T-helper 1 cell treated with Interleukin-12 subunit alpha and Interleukin-12 subunit beta and Interleukin-4 antibody, amounts not matched to agents 30 μg/mL and 1 μg/mL, for 36 hours (primary cell): ENCODE measurements at regions not wholly inside any gene's neighbourhood (a gene's known extent, or its start where the extent isn't known, plus 50 kb on each side); places are given as distances from the start of the nearest gene placed in this dataset.

Source experiments
- H3K27ac Mint-ChIP-seq: one replicate; pipeline ENCODE4 v1.8.0; 2021; ENCODE audit warnings: mild to moderate bottlenecking, mixed read lengths
- H3K27me3 Mint-ChIP-seq: one replicate; pipeline ENCODE4 v1.8.0; 2021; ENCODE audit warnings: low read depth, mixed read lengths
- H3K36me3 Mint-ChIP-seq: one replicate; pipeline ENCODE4 v1.8.0; 2021; ENCODE audit warnings: low read depth, mixed read lengths
- H3K4me1 Mint-ChIP-seq: one replicate; pipeline ENCODE4 v1.8.0; 2021; ENCODE audit warnings: low read depth, mixed read lengths
- H3K4me3 Mint-ChIP-seq: one replicate; pipeline ENCODE4 v1.8.0; 2021; ENCODE audit warnings: mild to moderate bottlenecking, moderate library complexity, mixed read lengths
- H3K9me3 Mint-ChIP-seq: one replicate; pipeline ENCODE4 v1.8.0; 2021; ENCODE audit warnings: mixed read lengths

GRCh38 chr2:19426941-19427340, 68.5 kb upstream of the OSR1 start:
- no peaks in the 10 kb centered on the region for H3K9me3 Mint-ChIP-seq
- H3K4me3 Mint-ChIP-seq: no peak overlapping the region
- no peak overlapping the region for H3K27ac Mint-ChIP-seq
- peaks cover 9% of the 10 kb centered on the region for H3K27me3 Mint-ChIP-seq
- H3K36me3 Mint-ChIP-seq: no peaks in the 10 kb centered on the region
- H3K4me1 Mint-ChIP-seq: no peaks in the 10 kb centered on the region

- Mint-ChIP-seq H3K4me3 (no peak overlapping the region), H3K9me3 (no peaks in the 10 kb centered on the region), H3K4me1 (no peaks in the 10 kb centered on the region), H3K36me3 (no peaks in the 10 kb centered on the region), H3K27ac (no peak overlapping the region), H3K27me3 (peaks cover 9% of the 10 kb centered on the region)
Measured at GRCh38 chr2:19426144-19426543, 67.7 kb upstream of the OSR1 start.

- Mint-ChIP-seq H3K4me1 (no peaks in the 10 kb centered on the region), H3K27me3 (peaks cover 9% of the 10 kb centered on the region), H3K4me3 (no peak overlapping the region), H3K9me3 (no peaks in the 10 kb centered on the region), H3K27ac (no peak overlapping the region), H3K36me3 (no peaks in the 10 kb centered on the region)
Measured at GRCh38 chr2:19425419-19425818, 67.0 kb upstream of the OSR1 start.

- Mint-ChIP-seq H3K4me3 (no peak overlapping the region), H3K4me1 (no peaks in the 10 kb centered on the region), H3K27ac (no peak overlapping the region), H3K9me3 (no peaks in the 10 kb centered on the region), H3K27me3 (peaks cover 4% of the 10 kb centered on the region), H3K36me3 (no peaks in the 10 kb centered on the region)
Measured at GRCh38 chr2:19419211-19419880, 60.9 kb upstream of the OSR1 start.

- Mint-ChIP-seq H3K9me3 (no peaks in the 10 kb centered on the region), H3K27me3 (peaks cover 4% of the 10 kb centered on the region), H3K4me3 (no peak overlapping the region), H3K36me3 (no peaks in the 10 kb centered on the region), H3K4me1 (no peaks in the 10 kb centered on the region), H3K27ac (no peak overlapping the region)
Measured at GRCh38 chr2:19416784-19417684, 58.6 kb upstream of the OSR1 start.

GRCh38 chr2:19416083-19416482, 57.7 kb upstream of the OSR1 start:
- Mint-ChIP-seq H3K4me1 (no peaks in the 10 kb centered on the region), H3K36me3 (no peaks in the 10 kb centered on the region), H3K27ac (no peak overlapping the region), H3K4me3 (no peak overlapping the region), H3K27me3 (peaks cover 4% of the 10 kb centered on the region), H3K9me3 (no peaks in the 10 kb centered on the region)

GRCh38 chr2:19409046-19409445, 50.6 kb upstream of the OSR1 start:
- Mint-ChIP-seq H3K36me3 (no peaks in the 10 kb centered on the region), H3K27ac (no peak overlapping the region), H3K4me1 (no peaks in the 10 kb centered on the region), H3K9me3 (no peaks in the 10 kb centered on the region), H3K27me3 (no peaks in the 10 kb centered on the region), H3K4me3 (no peak overlapping the region)

GRCh38 chr2:19408592-19408991, 50.2 kb upstream of the OSR1 start:
- Mint-ChIP-seq H3K4me3 (no peak overlapping the region), H3K27me3 (no peaks in the 10 kb centered on the region), H3K9me3 (no peaks in the 10 kb centered on the region), H3K4me1 (no peaks in the 10 kb centered on the region), H3K36me3 (no peaks in the 10 kb centered on the region), H3K27ac (no peak overlapping the region)
